ENCODE measurements at regions not wholly inside any gene's neighbourhood (a gene's known extent, or its start where the extent isn't known, plus 50 kb on each side); places are given as distances from the start of the nearest gene placed in this dataset.

GRCh38 chr5:115068239-115069086 lies 101.2 kb downstream of the TRIM36 start:
- peak overlapping the region; percentile 16; the same call in 1 of the 2 replicates for H3K4me2 ChIP-seq (ENCODE audit: low read length)
- no peak overlapping the region for H2AFZ ChIP-seq (ENCODE audit: low read depth, low read length, poor library complexity, severe bottlenecking)
- intact Hi-C loops (cut with micrococcal nuclease), result loop anchor here (1.0 to 10.0 kb wide), 7 partner anchors 266 to 1456 kb away; no protein-coding TSS in a partner anchor
- peaks cover 3% of the 10 kb centered on the region; the same call in 1 of the 2 replicates for H3K27me3 ChIP-seq (ENCODE audit: insufficient read depth, low read length)
- H3K9me2 ChIP-seq (ENCODE audit: insufficient read depth), result no peaks in the 10 kb centered on the region
- BruUV-seq (replicated peaks), result no TSS peak
- no peak overlapping the region for H3K4me3 ChIP-seq (replicated peaks in 1 of 2; ENCODE audit: low read depth in 1 of 2, low read length in 2 of 2)
- ATAC-seq (no peak; the same call in 1 of the 2 replicates), DNase-seq (ENCODE audit: low read depth, low spot score) (peak; percentile 26)
- no peaks in the 10 kb centered on the region for H3K9me3 ChIP-seq (ENCODE audit: control insufficient read depth in 1 of 2, insufficient read depth in 1 of 2, low read depth in 1 of 2, low read length in 2 of 2)
- RAD21 ChIA-PET (ENCODE audit: low non-redundant PET in 1 of 2, low total read pairs in 2 of 2, uncharacterized antibody in 2 of 2, unreplicated experiment in 2 of 2), result interaction anchor here in 1 of 2 experiments (1.5 kb wide), 1 partner anchor 1456 kb away, joined by 8 read pairs; no protein-coding TSS in a partner anchor
- POLR2A ChIA-PET, result no interaction called here
- no peaks in the 10 kb centered on the region for H3K79me2 ChIP-seq (ENCODE audit: insufficient read depth, low read length)
- no peak overlapping the region for H3K27ac ChIP-seq (ENCODE audit: low read depth, low read length)
- no peak overlapping the region for H3K9ac ChIP-seq (ENCODE audit: low read length)
- H4K20me1 ChIP-seq (ENCODE audit: insufficient read depth), result no peaks in the 10 kb centered on the region
- CTCF ChIA-PET, result interaction anchor here (1.0 to 2.2 kb wide), 15 partner anchors 16 to 1555 kb away, joined by 3 to 19 read pairs (median 4); partner anchors contain the start of genes CCDC112 and YTHDC2
- peaks cover 0 to 7% of the 10 kb centered on the region in 2 experiments; a peak in 2 of 4 replicates for H3K4me1 ChIP-seq (ENCODE audit: control insufficient read depth in 1 of 2, insufficient read depth in 2 of 2, low read length in 2 of 2)
- no peaks in the 10 kb centered on the region for H3K36me3 ChIP-seq (ENCODE audit: control insufficient read depth in 1 of 2, insufficient read depth in 2 of 2, low read length in 2 of 2)
- TF ChIP-seq ZNF274 (IDR thresholded peaks at IDR 0.05; ENCODE audit: low read depth, low read length) (no peak), SRF (IDR thresholded peaks at IDR 0.05; ENCODE audit: low read depth) (no peak), EZH2phosphoT487 (IDR thresholded peaks at IDR 0.05; ENCODE audit: borderline replicate concordance) (no peak), POLR2A (IDR thresholded peaks at IDR 0.05; ENCODE audit: borderline replicate concordance, extremely low read depth, insufficient read depth, insufficient read length) (no peak), TCF7L2 (IDR thresholded peaks at IDR 0.05; ENCODE audit: borderline replicate concordance, extremely low read depth, insufficient read depth, insufficient read length) (no peak), SIN3A (IDR thresholded peaks at IDR 0.05; ENCODE audit: low read depth) (no peak), ZFX (IDR thresholded peaks at IDR 0.05) (no peak), CEBPB (IDR thresholded peaks at IDR 0.05; ENCODE audit: low read depth) (no peak), JUND (IDR thresholded peaks at IDR 0.05) (no peak), CBX3 (IDR thresholded peaks at IDR 0.05; ENCODE audit: low read depth) (no peak), EGR1 (IDR thresholded peaks at IDR 0.05; ENCODE audit: low read depth) (no peak), YY1 (IDR thresholded peaks at IDR 0.05; ENCODE audit: extremely low read depth, insufficient replicate concordance, low read depth, low read length) (no peak), SP1 (IDR thresholded peaks at IDR 0.05; ENCODE audit: low read depth) (no peak)
- TF ChIP-seq, protein P1, sequence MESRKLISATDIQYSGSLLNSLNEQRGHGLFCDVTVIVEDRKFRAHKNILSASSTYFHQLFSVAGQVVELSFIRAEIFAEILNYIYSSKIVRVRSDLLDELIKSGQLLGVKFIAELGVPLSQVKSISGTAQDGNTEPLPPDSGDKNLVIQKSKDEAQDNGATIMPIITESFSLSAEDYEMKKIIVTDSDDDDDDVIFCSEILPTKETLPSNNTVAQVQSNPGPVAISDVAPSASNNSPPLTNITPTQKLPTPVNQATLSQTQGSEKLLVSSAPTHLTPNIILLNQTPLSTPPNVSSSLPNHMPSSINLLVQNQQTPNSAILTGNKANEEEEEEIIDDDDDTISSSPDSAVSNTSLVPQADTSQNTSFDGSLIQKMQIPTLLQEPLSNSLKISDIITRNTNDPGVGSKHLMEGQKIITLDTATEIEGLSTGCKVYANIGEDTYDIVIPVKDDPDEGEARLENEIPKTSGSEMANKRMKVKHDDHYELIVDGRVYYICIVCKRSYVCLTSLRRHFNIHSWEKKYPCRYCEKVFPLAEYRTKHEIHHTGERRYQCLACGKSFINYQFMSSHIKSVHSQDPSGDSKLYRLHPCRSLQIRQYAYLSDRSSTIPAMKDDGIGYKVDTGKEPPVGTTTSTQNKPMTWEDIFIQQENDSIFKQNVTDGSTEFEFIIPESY (IDR thresholded peaks at IDR 0.05; ENCODE audit: extremely low read depth, insufficient replicate concordance, low read length), result no peak
- TF ChIP-seq, protein P2, sequence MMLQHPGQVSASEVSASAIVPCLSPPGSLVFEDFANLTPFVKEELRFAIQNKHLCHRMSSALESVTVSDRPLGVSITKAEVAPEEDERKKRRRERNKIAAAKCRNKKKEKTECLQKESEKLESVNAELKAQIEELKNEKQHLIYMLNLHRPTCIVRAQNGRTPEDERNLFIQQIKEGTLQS (IDR thresholded peaks at IDR 0.05), result no peak
- TF ChIP-seq, protein P3, sequence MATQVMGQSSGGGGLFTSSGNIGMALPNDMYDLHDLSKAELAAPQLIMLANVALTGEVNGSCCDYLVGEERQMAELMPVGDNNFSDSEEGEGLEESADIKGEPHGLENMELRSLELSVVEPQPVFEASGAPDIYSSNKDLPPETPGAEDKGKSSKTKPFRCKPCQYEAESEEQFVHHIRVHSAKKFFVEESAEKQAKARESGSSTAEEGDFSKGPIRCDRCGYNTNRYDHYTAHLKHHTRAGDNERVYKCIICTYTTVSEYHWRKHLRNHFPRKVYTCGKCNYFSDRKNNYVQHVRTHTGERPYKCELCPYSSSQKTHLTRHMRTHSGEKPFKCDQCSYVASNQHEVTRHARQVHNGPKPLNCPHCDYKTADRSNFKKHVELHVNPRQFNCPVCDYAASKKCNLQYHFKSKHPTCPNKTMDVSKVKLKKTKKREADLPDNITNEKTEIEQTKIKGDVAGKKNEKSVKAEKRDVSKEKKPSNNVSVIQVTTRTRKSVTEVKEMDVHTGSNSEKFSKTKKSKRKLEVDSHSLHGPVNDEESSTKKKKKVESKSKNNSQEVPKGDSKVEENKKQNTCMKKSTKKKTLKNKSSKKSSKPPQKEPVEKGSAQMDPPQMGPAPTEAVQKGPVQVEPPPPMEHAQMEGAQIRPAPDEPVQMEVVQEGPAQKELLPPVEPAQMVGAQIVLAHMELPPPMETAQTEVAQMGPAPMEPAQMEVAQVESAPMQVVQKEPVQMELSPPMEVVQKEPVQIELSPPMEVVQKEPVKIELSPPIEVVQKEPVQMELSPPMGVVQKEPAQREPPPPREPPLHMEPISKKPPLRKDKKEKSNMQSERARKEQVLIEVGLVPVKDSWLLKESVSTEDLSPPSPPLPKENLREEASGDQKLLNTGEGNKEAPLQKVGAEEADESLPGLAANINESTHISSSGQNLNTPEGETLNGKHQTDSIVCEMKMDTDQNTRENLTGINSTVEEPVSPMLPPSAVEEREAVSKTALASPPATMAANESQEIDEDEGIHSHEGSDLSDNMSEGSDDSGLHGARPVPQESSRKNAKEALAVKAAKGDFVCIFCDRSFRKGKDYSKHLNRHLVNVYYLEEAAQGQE (IDR thresholded peaks at IDR 0.05; ENCODE audit: low read depth), result no peak
- TF ChIP-seq, protein P4, sequence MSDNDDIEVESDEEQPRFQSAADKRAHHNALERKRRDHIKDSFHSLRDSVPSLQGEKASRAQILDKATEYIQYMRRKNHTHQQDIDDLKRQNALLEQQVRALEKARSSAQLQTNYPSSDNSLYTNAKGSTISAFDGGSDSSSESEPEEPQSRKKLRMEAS (IDR thresholded peaks at IDR 0.05), result no peak
- TF ChIP-seq, protein P5, sequence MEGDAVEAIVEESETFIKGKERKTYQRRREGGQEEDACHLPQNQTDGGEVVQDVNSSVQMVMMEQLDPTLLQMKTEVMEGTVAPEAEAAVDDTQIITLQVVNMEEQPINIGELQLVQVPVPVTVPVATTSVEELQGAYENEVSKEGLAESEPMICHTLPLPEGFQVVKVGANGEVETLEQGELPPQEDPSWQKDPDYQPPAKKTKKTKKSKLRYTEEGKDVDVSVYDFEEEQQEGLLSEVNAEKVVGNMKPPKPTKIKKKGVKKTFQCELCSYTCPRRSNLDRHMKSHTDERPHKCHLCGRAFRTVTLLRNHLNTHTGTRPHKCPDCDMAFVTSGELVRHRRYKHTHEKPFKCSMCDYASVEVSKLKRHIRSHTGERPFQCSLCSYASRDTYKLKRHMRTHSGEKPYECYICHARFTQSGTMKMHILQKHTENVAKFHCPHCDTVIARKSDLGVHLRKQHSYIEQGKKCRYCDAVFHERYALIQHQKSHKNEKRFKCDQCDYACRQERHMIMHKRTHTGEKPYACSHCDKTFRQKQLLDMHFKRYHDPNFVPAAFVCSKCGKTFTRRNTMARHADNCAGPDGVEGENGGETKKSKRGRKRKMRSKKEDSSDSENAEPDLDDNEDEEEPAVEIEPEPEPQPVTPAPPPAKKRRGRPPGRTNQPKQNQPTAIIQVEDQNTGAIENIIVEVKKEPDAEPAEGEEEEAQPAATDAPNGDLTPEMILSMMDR (IDR thresholded peaks at IDR 0.05 in 2 of 3, conservative IDR thresholded peaks at IDR 0.05 in 1 of 3; ENCODE audit: borderline replicate concordance in 1 of 3, insufficient read depth in 1 of 3, low read depth in 2 of 3, low read length in 2 of 3), result no peak
